GM23248 (cell line): ENCODE measurements at regions not wholly inside any gene's neighbourhood (a gene's known extent, or its start where the extent isn't known, plus 50 kb on each side); places are given as distances from the start of the nearest gene placed in this dataset.

ENCODE experiments used
- DNase-seq: peaks from one replicate; pipeline ENCODE4 v3.0.0-alpha.2; 2015
- H2AFZ ChIP-seq: fragments of 200-600 bp; sonication (generic); 2 replicates; pipeline ENCODE4 v1.6.1; 2016; ENCODE audit warnings: antibody characterized with exemption
- H3F3A ChIP-seq: fragments of 200-600 bp; sonication (generic); 2 replicates; pipeline ENCODE4 v1.6.1; 2016; ENCODE audit warnings: mild to moderate bottlenecking, antibody characterized with exemption, mixed run types; ENCODE audit not compliant: insufficient read depth
- H3K27ac ChIP-seq: fragments of 200-600 bp; sonication (generic); 2 replicates; pipeline ENCODE4 v1.5.1; 2016; ENCODE audit warnings: mild to moderate bottlenecking
- H3K27me3 ChIP-seq: fragments of 200-600 bp; sonication (generic); replicated peaks from 2 replicates; pipeline ENCODE4 v1.6.1; 2016; ENCODE audit warnings: mild to moderate bottlenecking; ENCODE audit not compliant: insufficient read depth
- H3K36me3 ChIP-seq: fragments of 200-600 bp; sonication (generic); 2 replicates; pipeline ENCODE4 v1.6.1; 2016; ENCODE audit warnings: low read depth, mild to moderate bottlenecking
- H3K4me1 ChIP-seq: fragments of 200-600 bp; sonication (generic); 2 replicates; pipeline ENCODE4 v1.6.1; 2016; ENCODE audit warnings: mild to moderate bottlenecking; ENCODE audit not compliant: insufficient read depth
- H3K4me2 ChIP-seq: fragments of 200-600 bp; sonication (generic); one replicate; pipeline ENCODE4 v1.6.1; 2016; ENCODE audit warnings: mild to moderate bottlenecking; ENCODE audit not compliant: unreplicated experiment
- H3K4me3 ChIP-seq: fragments of 200-600 bp; sonication (generic); 2 replicates; pipeline ENCODE4 v1.5.1; 2016; ENCODE audit warnings: mild to moderate bottlenecking
- H3K79me2 ChIP-seq: fragments of 200-600 bp; sonication (generic); 2 replicates; pipeline ENCODE4 v1.6.1; 2016; ENCODE audit warnings: mild to moderate bottlenecking; ENCODE audit not compliant: insufficient read depth
- H3K9ac ChIP-seq: fragments of 200-600 bp; sonication (generic); 2 replicates; pipeline ENCODE4 v1.6.1; 2016; ENCODE audit warnings: mild to moderate bottlenecking
- H3K9me2 ChIP-seq: fragments of 200-600 bp; sonication (generic); 2 replicates; pipeline ENCODE4 v1.6.1; 2016; ENCODE audit warnings: mixed run types, mild to moderate bottlenecking, moderate library complexity; ENCODE audit not compliant: insufficient read depth
- H3K9me3 ChIP-seq: fragments of 200-600 bp; sonication (generic); one replicate; pipeline ENCODE4 v1.6.1; 2017; ENCODE audit warnings: low read depth
- H4K20me1 ChIP-seq: fragments of 200-600 bp; sonication (generic); 2 replicates; pipeline ENCODE4 v1.6.0; 2016; ENCODE audit not compliant: insufficient read depth
- EZH2 ChIP-seq: fragments of 200-600 bp; sonication (generic); IDR thresholded peaks from 2 replicates; pipeline ENCODE4 v1.6.1; 2018; ENCODE audit warnings: antibody characterized with exemption, mild to moderate bottlenecking; ENCODE audit not compliant: insufficient read depth, poor library complexity, severe bottlenecking
- EZH2phosphoT487 ChIP-seq: fragments of 200-600 bp; sonication (generic); IDR thresholded peaks from 2 replicates; pipeline ENCODE4 v1.6.1; 2018; ENCODE audit warnings: antibody characterized with exemption, moderate library complexity, mild to moderate bottlenecking, low read depth; ENCODE audit not compliant: insufficient read depth
- WGBS, 2 experiments: methylation state at CpG; one replicate each; pipeline ENCODE4 v1.1.6; 2015 to 2017; ENCODE audit warnings: low lambda C conversion rate in 2 of 2, low coverage in 1 of 2; ENCODE audit errors: missing lambda C conversion rate in 2 of 2; 5-methylcytosine and 5-hydroxymethylcytosine counted together
- in situ Hi-C: fragments of 300-500 bp; cut with MboI; formaldehyde crosslinking; loops from 2 replicates; pipeline ENCODE4 v1.15.0; 2020

GRCh38 chr11:128285321-128285720 lies 302.0 kb downstream of the ETS1 start:
- Histone ChIP-seq H3K36me3 (no peaks in the 10 kb centered on the region), H3K9ac (no peak overlapping the region), H3F3A (no peaks in the 10 kb centered on the region), H3K4me1 (peaks cover under 1% of the 10 kb centered on the region), H3K27ac (no peak overlapping the region), H3K9me3 (no peaks in the 10 kb centered on the region), H3K9me2 (no peaks in the 10 kb centered on the region), H3K79me2 (no peaks in the 10 kb centered on the region), H2AFZ (no peak overlapping the region), H4K20me1 (no peaks in the 10 kb centered on the region), H3K4me3 (no peak overlapping the region), H3K4me2 (no peak overlapping the region), H3K27me3 (no peaks in the 10 kb centered on the region)
- 61 to 73% methylated on average over 2 of the region's 2 CpGs for WGBS, 2 experiments
- in situ Hi-C loops: loop anchor here (10.0 kb wide), 1 partner anchor 111 kb away; no protein-coding TSS in a partner anchor
- TF ChIP-seq EZH2phosphoT487 (no peak), EZH2 (no peak)
- no peak for DNase-seq

GRCh38 chr11:128284634-128285033 lies 302.7 kb downstream of the ETS1 start:
- Histone ChIP-seq H2AFZ (no peak overlapping the region), H3K9me2 (no peaks in the 10 kb centered on the region), H3K4me3 (no peak overlapping the region), H3K27me3 (no peaks in the 10 kb centered on the region), H3F3A (peaks cover 4% of the 10 kb centered on the region; the same call in 1 of the 2 replicates), H3K9me3 (no peaks in the 10 kb centered on the region), H3K9ac (no peak overlapping the region), H4K20me1 (no peaks in the 10 kb centered on the region), H3K36me3 (no peaks in the 10 kb centered on the region), H3K4me1 (peaks cover 7% of the 10 kb centered on the region), H3K79me2 (no peaks in the 10 kb centered on the region), H3K27ac (no peak overlapping the region), H3K4me2 (no peak overlapping the region)
- 92 to 99% methylated on average over 4 of the region's 4 CpGs for WGBS, 2 experiments
- in situ Hi-C loops: loop anchor here (10.0 kb wide), 1 partner anchor 110 kb away; no protein-coding TSS in a partner anchor
- no peak for DNase-seq
- TF ChIP-seq EZH2 (no peak), EZH2phosphoT487 (no peak)

DNA sequence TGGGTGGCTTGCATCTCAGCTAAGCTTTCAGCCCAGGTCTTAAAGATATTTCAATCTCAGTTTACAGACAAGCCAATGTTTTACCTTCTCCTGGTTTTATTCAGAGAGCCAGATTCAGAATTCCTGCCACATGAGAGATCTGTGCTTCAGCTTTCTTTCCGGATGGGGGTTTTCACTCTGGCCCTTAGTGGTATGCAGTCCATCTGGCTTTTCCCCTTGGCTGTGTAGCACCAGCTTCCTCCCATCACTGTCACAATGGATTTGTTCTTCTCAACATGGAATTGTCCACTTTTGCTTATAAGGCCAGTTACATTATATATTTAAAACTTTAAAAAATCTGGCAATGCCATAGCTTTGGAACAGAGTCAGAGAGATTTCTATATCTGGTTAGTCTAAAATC lies 303.9 kb downstream of the ETS1 start:
- WGBS, 2 experiments: 90 to 100% methylated on average over 1 of the region's 1 CpG
- H4K20me1 ChIP-seq: no peaks in the 10 kb centered on the region
- in situ Hi-C loops: loop anchor here (10.0 kb wide), 1 partner anchor 109 kb away; no protein-coding TSS in a partner anchor
- H3F3A ChIP-seq: peaks cover 4% of the 10 kb centered on the region; the same call in 1 of the 2 replicates
- no peak overlapping the region for H3K4me2 ChIP-seq
- H3K36me3 ChIP-seq: no peaks in the 10 kb centered on the region
- no peaks in the 10 kb centered on the region for H3K9me3 ChIP-seq
- H3K79me2 ChIP-seq: no peaks in the 10 kb centered on the region
- H3K9me2 ChIP-seq: no peaks in the 10 kb centered on the region
- H3K27me3 ChIP-seq: no peaks in the 10 kb centered on the region
- no peak overlapping the region for H2AFZ ChIP-seq
- no peak for DNase-seq
- no peak for TF ChIP-seq EZH2
- no peak for TF ChIP-seq EZH2phosphoT487
- H3K4me1 ChIP-seq: peaks cover 11% of the 10 kb centered on the region
- H3K4me3 ChIP-seq: no peak overlapping the region
- no peak overlapping the region for H3K27ac ChIP-seq
- no peak overlapping the region for H3K9ac ChIP-seq

DNA sequence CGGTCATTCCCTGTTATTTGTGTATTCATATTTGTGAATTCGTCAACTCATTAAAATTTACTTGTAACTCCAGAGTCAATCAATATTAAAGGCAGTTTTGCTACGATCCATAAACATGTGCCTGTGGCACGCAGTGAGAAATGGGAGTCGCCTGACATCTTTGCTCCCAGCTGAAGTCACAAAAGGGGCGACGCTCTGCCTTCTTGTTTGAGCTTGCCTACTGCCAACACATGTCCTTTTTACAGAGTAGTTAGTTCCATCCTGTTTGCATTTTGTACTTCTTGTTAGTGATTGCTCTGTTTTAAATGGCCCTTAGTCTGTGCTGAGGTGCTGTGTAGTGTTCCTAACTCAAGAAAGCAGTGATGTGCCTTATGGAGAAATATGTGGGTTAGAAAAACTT lies 305.3 kb downstream of the ETS1 start:
- Histone ChIP-seq H3K79me2 (no peaks in the 10 kb centered on the region), H3K36me3 (no peaks in the 10 kb centered on the region), H3K9me2 (no peaks in the 10 kb centered on the region), H3K9ac (no peak overlapping the region), H3K27me3 (no peaks in the 10 kb centered on the region), H3K27ac (no peak overlapping the region), H3K4me3 (no peak overlapping the region), H3F3A (peaks cover 4% of the 10 kb centered on the region; the same call in 1 of the 2 replicates), H2AFZ (no peak overlapping the region), H4K20me1 (no peaks in the 10 kb centered on the region), H3K4me1 (peaks cover 11% of the 10 kb centered on the region), H3K4me2 (no peak overlapping the region), H3K9me3 (no peaks in the 10 kb centered on the region)
- in situ Hi-C loops: loop anchor here (10.0 kb wide), 1 partner anchor 107 kb away; no protein-coding TSS in a partner anchor
- no peak for DNase-seq
- TF ChIP-seq EZH2phosphoT487 (no peak), EZH2 (no peak)
- 89 to 90% methylated on average over 7 of the region's 7 CpGs for WGBS, 2 experiments
